Trophoblast cell (in vitro differentiated cells and primary cell): ENCODE measurements at regions not wholly inside any gene's neighbourhood (a gene's known extent, or its start where the extent isn't known, plus 50 kb on each side); places are given as distances from the start of the nearest gene placed in this dataset.
"Not testable (repeated sequence)": the region's sequence is repeated elsewhere in the genome, so short reads cannot be mapped to it uniquely, and the experiment has no call there.

Experiments
- DNase-seq, 2 donors: peaks; one replicate each; pipeline ENCODE4 v3.0.0-alpha.2; 2016
- H2AFZ ChIP-seq: 2 replicates; pipeline ENCODE4 v1.6.1; 2013; ENCODE audit warnings: low read length, moderate library complexity, mild to moderate bottlenecking; ENCODE audit not compliant: insufficient read depth, poor library complexity
- H2AK5ac ChIP-seq: 2 replicates; pipeline ENCODE4 v1.6.1; 2013; ENCODE audit warnings: mild to moderate bottlenecking, low read length
- H2BK120ac ChIP-seq: 2 replicates; pipeline ENCODE4 v1.6.1; 2013; ENCODE audit warnings: low read length, mild to moderate bottlenecking, moderate library complexity; ENCODE audit not compliant: insufficient read depth, poor library complexity
- H2BK12ac ChIP-seq: 2 replicates; pipeline ENCODE4 v1.6.1; 2013; ENCODE audit warnings: mild to moderate bottlenecking, low read length, moderate library complexity
- H2BK5ac ChIP-seq: 2 replicates; pipeline ENCODE4 v1.6.1; 2013; ENCODE audit warnings: low read length, low read depth, moderate library complexity, mild to moderate bottlenecking; ENCODE audit not compliant: poor library complexity
- H3K14ac ChIP-seq: 2 replicates; pipeline ENCODE4 v1.6.1; 2013; ENCODE audit warnings: mild to moderate bottlenecking, low read length
- H3K18ac ChIP-seq: 2 replicates; pipeline ENCODE4 v1.6.1; 2013; ENCODE audit warnings: mild to moderate bottlenecking, low read length
- H3K23ac ChIP-seq: 2 replicates; pipeline ENCODE4 v1.6.1; 2013; ENCODE audit warnings: low read length
- H3K27ac ChIP-seq: 2 replicates; pipeline ENCODE4 v1.5.1; 2013; ENCODE audit warnings: low read depth, mild to moderate bottlenecking, inconsistent platforms, low read length, moderate library complexity
- H3K27me3 ChIP-seq: 2 replicates; pipeline ENCODE4 v1.6.1; 2013; ENCODE audit warnings: inconsistent platforms, mild to moderate bottlenecking, low read length, moderate library complexity; ENCODE audit not compliant: insufficient read depth
- H3K36me3 ChIP-seq, 2 experiments: 1 replicate in 1 of 2; 2 replicates in 1 of 2; pipeline ENCODE4 v1.6.1; 2013; ENCODE audit warnings: low read length in 2 of 2, mild to moderate bottlenecking in 2 of 2, moderate library complexity in 1 of 2; ENCODE audit not compliant: insufficient read depth in 2 of 2, control insufficient read depth in 1 of 2
- H3K4ac ChIP-seq: 2 replicates; pipeline ENCODE4 v1.6.1; 2013; ENCODE audit warnings: low read depth, mild to moderate bottlenecking, low read length, moderate library complexity
- H3K4me1 ChIP-seq, 2 experiments: 1 replicate in 1 of 2; 2 replicates in 1 of 2; pipeline ENCODE4 v1.6.1; 2013; ENCODE audit warnings: low read length in 2 of 2, mild to moderate bottlenecking in 2 of 2, moderate library complexity in 1 of 2; ENCODE audit not compliant: insufficient read depth in 2 of 2, control insufficient read depth in 1 of 2
- H3K4me2 ChIP-seq: 2 replicates; pipeline ENCODE4 v1.6.1; 2013; ENCODE audit warnings: inconsistent platforms, mild to moderate bottlenecking, low read length, moderate library complexity
- H3K4me3 ChIP-seq: 2 replicates; pipeline ENCODE4 v1.5.1; 2013; ENCODE audit warnings: mild to moderate bottlenecking, low read depth, low read length, inconsistent platforms
- H3K79me1 ChIP-seq: one replicate; pipeline ENCODE4 v1.6.1; 2013; ENCODE audit warnings: low read length
- H3K79me2 ChIP-seq: 2 replicates; pipeline ENCODE4 v1.6.1; 2013; ENCODE audit warnings: low read length, mild to moderate bottlenecking; ENCODE audit not compliant: control insufficient read depth, insufficient read depth, poor library complexity
- H3K9ac ChIP-seq: 2 replicates; pipeline ENCODE4 v1.6.1; 2013; ENCODE audit warnings: mild to moderate bottlenecking, low read length
- H3K9me3 ChIP-seq: 2 replicates; pipeline ENCODE4 v1.6.1; 2013; ENCODE audit warnings: low read depth, mild to moderate bottlenecking, control low read depth, inconsistent platforms, low read length; ENCODE audit not compliant: insufficient read depth
- H4K12ac ChIP-seq: 2 replicates; pipeline ENCODE4 v1.6.1; 2013; ENCODE audit warnings: low read depth, mild to moderate bottlenecking, low read length, moderate library complexity
- H4K8ac ChIP-seq: 2 replicates; pipeline ENCODE4 v1.6.1; 2013; ENCODE audit warnings: low read depth, mild to moderate bottlenecking, low read length, moderate library complexity
- H4K91ac ChIP-seq: one replicate; pipeline ENCODE4 v1.6.1; 2013; ENCODE audit warnings: low read depth, mild to moderate bottlenecking, low read length, moderate library complexity
- WGBS: extraction: QIAGEN DNeasy Blood & Tissue Kit; methylation state at CpG from one replicate; pipeline ENCODE4 v1.1.7; 2013; ENCODE audit warnings: missing lambda C conversion rate; ENCODE audit not compliant: insufficient read length, insufficient coverage; ENCODE audit errors: extremely low coverage; 5-methylcytosine and 5-hydroxymethylcytosine counted together

- H3K27me3 ChIP-seq, H4K12ac ChIP-seq, H2BK12ac ChIP-seq, H4K8ac ChIP-seq, H3K14ac ChIP-seq, H3K27ac ChIP-seq, H3K4me2 ChIP-seq, H3K18ac ChIP-seq, H3K9me3 ChIP-seq, DNase-seq, H3K9ac ChIP-seq, H3K4ac ChIP-seq, H3K79me1 ChIP-seq, H3K4me3 ChIP-seq, H2BK120ac ChIP-seq, H2AFZ ChIP-seq, H4K91ac ChIP-seq, H3K79me2 ChIP-seq, H2AK5ac ChIP-seq, H2BK5ac ChIP-seq, H3K23ac ChIP-seq, H3K36me3 ChIP-seq, H3K4me1 ChIP-seq: not testable (repeated sequence)
- no CpG with 5 or more reads among the region's 4 CpGs for WGBS
Measured at GRCh38 chr20:4619144-4619543, 67.1 kb upstream of the PRNP start.

GRCh38 chr20:4617484-4617883, 68.8 kb upstream of the PRNP start:
- no CpG with 5 or more reads among the region's 6 CpGs for WGBS
- no peak overlapping the region for H3K14ac ChIP-seq
- DNase-seq, result no peak

GRCh38 chr20:4617019-4617418, 69.2 kb upstream of the PRNP start:
- Histone ChIP-seq H3K27me3 (no peaks in the 10 kb centered on the region), H2AFZ (no peak overlapping the region), H3K79me1 (no peaks in the 10 kb centered on the region), H3K18ac (no peak overlapping the region), H4K12ac (no peak overlapping the region), H3K4me3 (no peak overlapping the region), H4K91ac (no peak overlapping the region), H2BK5ac (no peak overlapping the region), H3K27ac (no peak overlapping the region), H3K4ac (no peak overlapping the region), H3K4me1 (no peaks in the 10 kb centered on the region), H3K36me3 (no peaks in the 10 kb centered on the region), H4K8ac (no peak overlapping the region), H3K14ac (no peak overlapping the region), H2AK5ac (no peak overlapping the region), H3K4me2 (no peak overlapping the region), H3K79me2 (no peaks in the 10 kb centered on the region), H3K9me3 (no peaks in the 10 kb centered on the region), H2BK120ac (no peak overlapping the region), H3K23ac (no peak overlapping the region), H3K9ac (no peak overlapping the region), H2BK12ac (no peak overlapping the region)
- WGBS, result no CpG with 5 or more reads among the region's 2 CpGs
- no peak for DNase-seq

More at GRCh38 chr20:4617484-4617883, 68.8 kb upstream of the PRNP start:
- Histone ChIP-seq H2AFZ (no peak overlapping the region), H3K9me3 (no peaks in the 10 kb centered on the region), H3K79me1 (no peaks in the 10 kb centered on the region), H4K91ac (no peak overlapping the region), H2AK5ac (no peak overlapping the region), H2BK12ac (no peak overlapping the region), H4K8ac (no peak overlapping the region), H3K9ac (no peak overlapping the region), H4K12ac (no peak overlapping the region), H3K4me3 (no peak overlapping the region), H3K36me3 (no peaks in the 10 kb centered on the region), H3K27ac (no peak overlapping the region), H2BK5ac (no peak overlapping the region), H3K4me2 (no peak overlapping the region), H3K27me3 (no peaks in the 10 kb centered on the region), H3K23ac (no peak overlapping the region), H3K79me2 (no peaks in the 10 kb centered on the region), H2BK120ac (no peak overlapping the region), H3K4me1 (no peaks in the 10 kb centered on the region), H3K4ac (no peak overlapping the region), H3K18ac (no peak overlapping the region)

- Histone ChIP-seq H3K9me3 (no peaks in the 10 kb centered on the region), H2BK5ac (no peak overlapping the region), H3K9ac (no peak overlapping the region), H2BK12ac (no peak overlapping the region), H3K79me1 (no peaks in the 10 kb centered on the region), H3K4me3 (no peak overlapping the region), H3K27me3 (no peaks in the 10 kb centered on the region), H2AK5ac (no peak overlapping the region), H3K27ac (no peak overlapping the region), H4K91ac (no peak overlapping the region), H2BK120ac (no peak overlapping the region), H3K14ac (no peak overlapping the region), H3K4me1 (no peaks in the 10 kb centered on the region), H4K8ac (no peak overlapping the region), H3K4ac (no peak overlapping the region), H2AFZ (no peak overlapping the region), H3K4me2 (no peak overlapping the region), H4K12ac (no peak overlapping the region), H3K79me2 (no peaks in the 10 kb centered on the region), H3K36me3 (no peaks in the 10 kb centered on the region), H3K23ac (no peak overlapping the region), H3K18ac (no peak overlapping the region)
- peak; percentile 39 to 48 for DNase-seq
- WGBS, result no CpG with 5 or more reads among the region's 15 CpGs
Measured at GRCh38 chr20:4613718-4614620, 72.3 kb upstream of the PRNP start.
